ENCODE measurements at regions not wholly inside any gene's neighbourhood (a gene's known extent, or its start where the extent isn't known, plus 50 kb on each side); places are given as distances from the start of the nearest gene placed in this dataset.

DNA sequence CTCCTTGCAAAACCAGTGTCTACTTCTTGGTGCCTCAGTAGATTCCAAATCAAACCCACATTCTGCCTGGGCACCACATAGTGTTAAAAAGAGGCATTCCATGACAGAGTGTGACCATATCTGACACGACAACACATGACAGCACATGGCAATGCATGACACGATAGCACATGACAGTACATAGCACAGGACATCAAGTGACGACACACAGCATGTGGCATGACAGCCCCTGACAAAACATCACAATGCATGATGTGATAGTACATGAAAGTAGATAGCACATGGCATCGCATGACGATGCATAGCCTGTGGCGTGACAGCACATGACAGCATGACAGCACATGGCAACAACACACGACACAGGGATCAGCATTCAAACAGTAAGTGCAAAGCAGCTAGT is 845.9 kb upstream of the SALL3 start:
- no TSS peak for BruUV-seq (replicated peaks)
- intact Hi-C loops (cut with micrococcal nuclease; ENCODE audit: unreplicated experiment), result no loop called here
- H3K9me3 ChIP-seq (ENCODE audit: low read depth, low read length, poor library complexity, severe bottlenecking), result peaks cover 29% of the 10 kb centered on the region
- no peaks in the 10 kb centered on the region for H3K4me1 ChIP-seq (ENCODE audit: insufficient read depth, low read length, poor library complexity, severe bottlenecking)
- no peak for DNase-seq (ENCODE audit: low spot score)
- CTCF ChIA-PET, result no interaction called here
- no peaks in the 10 kb centered on the region for H3K27me3 ChIP-seq (replicated peaks; ENCODE audit: insufficient read depth, low read depth, low read length, poor library complexity)
- POLR2A ChIA-PET (ENCODE audit: low non-redundant PET), result no interaction called here
- TF ChIP-seq, protein P1, sequence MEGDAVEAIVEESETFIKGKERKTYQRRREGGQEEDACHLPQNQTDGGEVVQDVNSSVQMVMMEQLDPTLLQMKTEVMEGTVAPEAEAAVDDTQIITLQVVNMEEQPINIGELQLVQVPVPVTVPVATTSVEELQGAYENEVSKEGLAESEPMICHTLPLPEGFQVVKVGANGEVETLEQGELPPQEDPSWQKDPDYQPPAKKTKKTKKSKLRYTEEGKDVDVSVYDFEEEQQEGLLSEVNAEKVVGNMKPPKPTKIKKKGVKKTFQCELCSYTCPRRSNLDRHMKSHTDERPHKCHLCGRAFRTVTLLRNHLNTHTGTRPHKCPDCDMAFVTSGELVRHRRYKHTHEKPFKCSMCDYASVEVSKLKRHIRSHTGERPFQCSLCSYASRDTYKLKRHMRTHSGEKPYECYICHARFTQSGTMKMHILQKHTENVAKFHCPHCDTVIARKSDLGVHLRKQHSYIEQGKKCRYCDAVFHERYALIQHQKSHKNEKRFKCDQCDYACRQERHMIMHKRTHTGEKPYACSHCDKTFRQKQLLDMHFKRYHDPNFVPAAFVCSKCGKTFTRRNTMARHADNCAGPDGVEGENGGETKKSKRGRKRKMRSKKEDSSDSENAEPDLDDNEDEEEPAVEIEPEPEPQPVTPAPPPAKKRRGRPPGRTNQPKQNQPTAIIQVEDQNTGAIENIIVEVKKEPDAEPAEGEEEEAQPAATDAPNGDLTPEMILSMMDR (conservative IDR thresholded peaks at IDR 0.05; ENCODE audit: low read depth, low read length), result no peak
- TF ChIP-seq EZH2 (IDR thresholded peaks at IDR 0.05; ENCODE audit: borderline replicate concordance, low read depth, low read length, poor library complexity, severe bottlenecking), result no peak
- no peak overlapping the region for H3K4me3 ChIP-seq (ENCODE audit: low read depth, low read length, poor library complexity, severe bottlenecking)
- H3K27ac ChIP-seq (ENCODE audit: low read depth, low read length, poor library complexity, severe bottlenecking), result no peak overlapping the region
- no peaks in the 10 kb centered on the region for H3K36me3 ChIP-seq (ENCODE audit: insufficient read depth, low read length, poor library complexity, severe bottlenecking)

- POLR2A ChIA-PET (ENCODE audit: low non-redundant PET), result no interaction called here
- no peaks in the 10 kb centered on the region for H3K27me3 ChIP-seq (replicated peaks; ENCODE audit: insufficient read depth, low read depth, low read length, poor library complexity)
- TF ChIP-seq, protein P1 (conservative IDR thresholded peaks at IDR 0.05; ENCODE audit: low read depth, low read length), result no peak
- no peak for TF ChIP-seq EZH2 (IDR thresholded peaks at IDR 0.05; ENCODE audit: borderline replicate concordance, low read depth, low read length, poor library complexity, severe bottlenecking)
- no peaks in the 10 kb centered on the region for H3K4me1 ChIP-seq (ENCODE audit: insufficient read depth, low read length, poor library complexity, severe bottlenecking)
- H3K4me3 ChIP-seq (ENCODE audit: low read depth, low read length, poor library complexity, severe bottlenecking), result no peak overlapping the region
- intact Hi-C loops (cut with micrococcal nuclease; ENCODE audit: unreplicated experiment), result no loop called here
- peaks cover 24% of the 10 kb centered on the region for H3K9me3 ChIP-seq (ENCODE audit: low read depth, low read length, poor library complexity, severe bottlenecking)
- no peak for DNase-seq (ENCODE audit: low spot score)
- no peak overlapping the region for H3K27ac ChIP-seq (ENCODE audit: low read depth, low read length, poor library complexity, severe bottlenecking)
- CTCF ChIA-PET, result no interaction called here
- H3K36me3 ChIP-seq (ENCODE audit: insufficient read depth, low read length, poor library complexity, severe bottlenecking), result no peaks in the 10 kb centered on the region
- no TSS peak for BruUV-seq (replicated peaks)
These were observed 842.6 kb upstream of the SALL3 start for GRCh38 chr18:78136986-78137385.

- no TSS peak for BruUV-seq (replicated peaks)
- intact Hi-C loops (cut with micrococcal nuclease; ENCODE audit: unreplicated experiment), result no loop called here
- no peak for DNase-seq (ENCODE audit: low spot score)
- H3K27me3 ChIP-seq (replicated peaks; ENCODE audit: insufficient read depth, low read depth, low read length, poor library complexity), result no peaks in the 10 kb centered on the region
- H3K4me3 ChIP-seq (ENCODE audit: low read depth, low read length, poor library complexity, severe bottlenecking), result no peak overlapping the region
- peaks cover 24% of the 10 kb centered on the region for H3K9me3 ChIP-seq (ENCODE audit: low read depth, low read length, poor library complexity, severe bottlenecking)
- POLR2A ChIA-PET (ENCODE audit: low non-redundant PET), result no interaction called here
- no peaks in the 10 kb centered on the region for H3K36me3 ChIP-seq (ENCODE audit: insufficient read depth, low read length, poor library complexity, severe bottlenecking)
- TF ChIP-seq, protein P1 (conservative IDR thresholded peaks at IDR 0.05; ENCODE audit: low read depth, low read length), result no peak
- TF ChIP-seq EZH2 (IDR thresholded peaks at IDR 0.05; ENCODE audit: borderline replicate concordance, low read depth, low read length, poor library complexity, severe bottlenecking), result no peak
- H3K27ac ChIP-seq (ENCODE audit: low read depth, low read length, poor library complexity, severe bottlenecking), result no peak overlapping the region
- no peaks in the 10 kb centered on the region for H3K4me1 ChIP-seq (ENCODE audit: insufficient read depth, low read length, poor library complexity, severe bottlenecking)
- CTCF ChIA-PET, result no interaction called here
These were observed 840.6 kb upstream of the SALL3 start for GRCh38 chr18:78138983-78139496.
